ENCODE measurements at regions not wholly inside any gene's neighbourhood (a gene's known extent, or its start where the extent isn't known, plus 50 kb on each side); places are given as distances from the start of the nearest gene placed in this dataset.

GRCh38 chr2:44098050-44098449 lies 70.6 kb upstream of the PPM1B start:
- no peaks in the 10 kb centered on the region for H3K4me1 ChIP-seq (ENCODE audit: low read depth, poor library complexity, severe bottlenecking)
- H3K79me2 ChIP-seq (ENCODE audit: insufficient read depth, low read depth), result no peaks in the 10 kb centered on the region
- no peak overlapping the region for H3K9ac ChIP-seq
- H3K4me2 ChIP-seq, result no peak overlapping the region
- no peaks in the 10 kb centered on the region for H3K27me3 ChIP-seq (ENCODE audit: insufficient read depth, low read depth)
- no peak overlapping the region for H3K27ac ChIP-seq
- H4K20me1 ChIP-seq (ENCODE audit: insufficient read depth), result no peaks in the 10 kb centered on the region
- no peak overlapping the region for H2AFZ ChIP-seq (ENCODE audit: low read depth)
- TF ChIP-seq CTCF (conservative IDR thresholded peaks at IDR 0.05; ENCODE audit: low read depth, low read length), result no peak
- H3K4me3 ChIP-seq (IDR thresholded peaks at IDR 0.05; ENCODE audit: insufficient read depth, low read depth, low read length), result no peak overlapping the region
- no peaks in the 10 kb centered on the region for H3K36me3 ChIP-seq (ENCODE audit: insufficient read depth)

- H3K4me2 ChIP-seq, result no peak overlapping the region
- no peak for TF ChIP-seq CTCF (conservative IDR thresholded peaks at IDR 0.05; ENCODE audit: low read depth, low read length)
- no peak overlapping the region for H3K9ac ChIP-seq
- no peaks in the 10 kb centered on the region for H3K4me1 ChIP-seq (ENCODE audit: low read depth, poor library complexity, severe bottlenecking)
- no peaks in the 10 kb centered on the region for H4K20me1 ChIP-seq (ENCODE audit: insufficient read depth)
- no peak overlapping the region for H3K4me3 ChIP-seq (IDR thresholded peaks at IDR 0.05; ENCODE audit: insufficient read depth, low read depth, low read length)
- no peak overlapping the region for H3K27ac ChIP-seq
- no peaks in the 10 kb centered on the region for H3K27me3 ChIP-seq (ENCODE audit: insufficient read depth, low read depth)
- no peak overlapping the region for H2AFZ ChIP-seq (ENCODE audit: low read depth)
- no peaks in the 10 kb centered on the region for H3K36me3 ChIP-seq (ENCODE audit: insufficient read depth)
- H3K79me2 ChIP-seq (ENCODE audit: insufficient read depth, low read depth), result no peaks in the 10 kb centered on the region
These were observed 69.8 kb upstream of the PPM1B start for GRCh38 chr2:44098891-44099290.

- H3K27ac ChIP-seq, result no peak overlapping the region
- H3K4me2 ChIP-seq, result no peak overlapping the region
- peaks cover 7% of the 10 kb centered on the region for H3K4me1 ChIP-seq (ENCODE audit: low read depth, poor library complexity, severe bottlenecking)
- TF ChIP-seq CTCF (conservative IDR thresholded peaks at IDR 0.05; ENCODE audit: low read depth, low read length), result no peak
- H3K4me3 ChIP-seq (IDR thresholded peaks at IDR 0.05; ENCODE audit: insufficient read depth, low read depth, low read length), result no peak overlapping the region
- H2AFZ ChIP-seq (ENCODE audit: low read depth), result no peak overlapping the region
- no peaks in the 10 kb centered on the region for H4K20me1 ChIP-seq (ENCODE audit: insufficient read depth)
- no peaks in the 10 kb centered on the region for H3K27me3 ChIP-seq (ENCODE audit: insufficient read depth, low read depth)
- no peaks in the 10 kb centered on the region for H3K79me2 ChIP-seq (ENCODE audit: insufficient read depth, low read depth)
- no peaks in the 10 kb centered on the region for H3K36me3 ChIP-seq (ENCODE audit: insufficient read depth)
- H3K9ac ChIP-seq, result no peak overlapping the region
These were observed 68.3 kb upstream of the PPM1B start for GRCh38 chr2:44100351-44100750.

GRCh38 chr2:44101246-44101645 lies 67.4 kb upstream of the PPM1B start:
- H3K4me3 ChIP-seq (IDR thresholded peaks at IDR 0.05; ENCODE audit: insufficient read depth, low read depth, low read length), result no peak overlapping the region
- no peaks in the 10 kb centered on the region for H3K27me3 ChIP-seq (ENCODE audit: insufficient read depth, low read depth)
- TF ChIP-seq CTCF (conservative IDR thresholded peaks at IDR 0.05; ENCODE audit: low read depth, low read length), result no peak
- no peak overlapping the region for H2AFZ ChIP-seq (ENCODE audit: low read depth)
- no peaks in the 10 kb centered on the region for H4K20me1 ChIP-seq (ENCODE audit: insufficient read depth)
- H3K4me2 ChIP-seq, result no peak overlapping the region
- H3K27ac ChIP-seq, result no peak overlapping the region
- H3K4me1 ChIP-seq (ENCODE audit: low read depth, poor library complexity, severe bottlenecking), result peaks cover 7% of the 10 kb centered on the region
- no peaks in the 10 kb centered on the region for H3K36me3 ChIP-seq (ENCODE audit: insufficient read depth)
- no peak overlapping the region for H3K9ac ChIP-seq
- H3K79me2 ChIP-seq (ENCODE audit: insufficient read depth, low read depth), result no peaks in the 10 kb centered on the region

Data from KMS-11 (cell line).